OCI-LY1 (cell line): ENCODE measurements at regions not wholly inside any gene's neighbourhood (a gene's known extent, or its start where the extent isn't known, plus 50 kb on each side); places are given as distances from the start of the nearest gene placed in this dataset.

ENCODE experiments used
- H2AFZ ChIP-seq: fragments of 200-600 bp; sonication (generic), shearing (Covaris generic); 2 replicates; pipeline ENCODE4 v1.6.0; 2014; ENCODE audit warnings: antibody characterized with exemption, mild to moderate bottlenecking, low read length
- H3F3A ChIP-seq: fragments of 200-600 bp; sonication (generic), shearing (Covaris generic); 2 replicates; pipeline ENCODE4 v1.6.0; 2014; ENCODE audit warnings: mild to moderate bottlenecking, antibody characterized with exemption, low read length, moderate library complexity; ENCODE audit not compliant: insufficient read depth
- H3K27ac ChIP-seq: fragments of 200-600 bp; sonication (generic); 2 replicates; pipeline ENCODE4 v1.5.1; 2014; ENCODE audit warnings: low read length, mixed run types, mild to moderate bottlenecking, low read depth; ENCODE audit not compliant: poor library complexity, severe bottlenecking
- H3K27me3 ChIP-seq: fragments of 200-600 bp; sonication (generic); 2 replicates; pipeline ENCODE4 v1.6.0; 2014; ENCODE audit warnings: antibody characterized with exemption, mild to moderate bottlenecking, low read length, moderate library complexity; ENCODE audit not compliant: insufficient read depth
- H3K36me3 ChIP-seq: fragments of 200-600 bp; sonication (generic); 2 replicates; pipeline ENCODE4 v1.6.1; 2014; ENCODE audit warnings: mild to moderate bottlenecking, antibody characterized with exemption, low read length, moderate library complexity, mixed read lengths; ENCODE audit not compliant: insufficient read depth
- H3K4me1 ChIP-seq: fragments of 200-600 bp; sonication (generic); 2 replicates; pipeline ENCODE4 v1.5.1; 2014; ENCODE audit warnings: mild to moderate bottlenecking, low read length, moderate library complexity; ENCODE audit not compliant: insufficient read depth, severe bottlenecking
- H3K4me2 ChIP-seq: fragments of 200-600 bp; sonication (generic), shearing (Covaris generic); 2 replicates; pipeline ENCODE4 v1.6.1; 2014; ENCODE audit warnings: low read length
- H3K4me3 ChIP-seq: fragments of 200-600 bp; sonication (generic); 2 replicates; pipeline ENCODE4 v1.5.1; 2014; ENCODE audit warnings: low read length, low read depth, mild to moderate bottlenecking, mixed read lengths; ENCODE audit not compliant: poor library complexity, severe bottlenecking
- H3K79me2 ChIP-seq: fragments of 200-600 bp; shearing (Covaris generic); 2 replicates; pipeline ENCODE4 v1.6.1; 2016; ENCODE audit warnings: mixed run types, low read length, mixed read lengths; ENCODE audit not compliant: insufficient read depth
- H3K9ac ChIP-seq: fragments of 200-600 bp; sonication (generic), shearing (Covaris generic); 2 replicates; pipeline ENCODE4 v1.6.1; 2014; ENCODE audit warnings: mild to moderate bottlenecking, low read length, mixed read lengths
- H3K9me2 ChIP-seq: fragments of 200-600 bp; sonication (generic), shearing (Covaris generic); 2 replicates; pipeline ENCODE4 v1.6.1; 2014; ENCODE audit warnings: low read depth, mild to moderate bottlenecking, low read length, mixed read lengths
- H3K9me3 ChIP-seq: fragments of 200-600 bp; shearing (Covaris generic); 2 replicates; pipeline ENCODE4 v1.6.1; 2014; ENCODE audit warnings: low read length, mixed read lengths
- H4K20me1 ChIP-seq: fragments of 200-600 bp; sonication (generic), shearing (Covaris generic); 2 replicates; pipeline ENCODE4 v1.6.0; 2016; ENCODE audit warnings: mild to moderate bottlenecking, low read length; ENCODE audit not compliant: insufficient read depth
- EZH2 ChIP-seq: fragments of 200-600 bp; sonication (generic), shearing (Covaris generic); IDR thresholded peaks from 2 replicates; pipeline ENCODE4 v1.8.0; 2017; ENCODE audit warnings: borderline replicate concordance, mixed run types, mild to moderate bottlenecking, antibody characterized with exemption, low read length, moderate library complexity, mixed read lengths
- TF ChIP-seq, protein P1 (sequence below): fragments of 200-600 bp; sonication (generic), shearing (Covaris generic); IDR thresholded peaks from 2 replicates; pipeline ENCODE4 v1.5.1; 2017; ENCODE audit warnings: mild to moderate bottlenecking, antibody characterized with exemption, low read length, moderate library complexity, mixed read lengths

DNA sequence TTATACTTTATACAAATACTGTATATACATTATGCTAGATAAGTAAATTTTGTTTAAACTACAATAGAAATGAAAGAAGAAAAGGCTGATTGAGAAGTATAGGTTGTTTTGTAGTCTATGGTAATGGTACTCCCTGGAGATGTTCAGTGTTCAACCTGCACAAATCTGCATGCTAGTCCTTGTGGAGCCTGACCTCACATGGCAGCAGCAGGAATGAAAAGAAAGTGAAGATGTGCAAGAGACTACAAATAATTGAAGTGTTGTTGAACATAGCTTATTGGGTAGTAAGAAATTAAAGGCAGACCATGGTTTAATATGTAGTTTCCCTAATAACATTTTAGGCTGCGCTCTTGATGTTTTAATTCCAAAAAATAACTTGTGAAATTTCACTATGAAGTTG is 201.2 kb downstream of the TGFB2 start:
- no peaks in the 10 kb centered on the region for H3K9me3 ChIP-seq
- H3K4me3 ChIP-seq, result no peak overlapping the region
- H3F3A ChIP-seq, result no peaks in the 10 kb centered on the region
- H3K4me2 ChIP-seq, result no peak overlapping the region
- no peaks in the 10 kb centered on the region for H3K4me1 ChIP-seq
- H2AFZ ChIP-seq, result no peak overlapping the region
- H3K36me3 ChIP-seq, result no peaks in the 10 kb centered on the region
- H4K20me1 ChIP-seq, result no peaks in the 10 kb centered on the region
- no peak overlapping the region for H3K27ac ChIP-seq
- TF ChIP-seq, protein P1, sequence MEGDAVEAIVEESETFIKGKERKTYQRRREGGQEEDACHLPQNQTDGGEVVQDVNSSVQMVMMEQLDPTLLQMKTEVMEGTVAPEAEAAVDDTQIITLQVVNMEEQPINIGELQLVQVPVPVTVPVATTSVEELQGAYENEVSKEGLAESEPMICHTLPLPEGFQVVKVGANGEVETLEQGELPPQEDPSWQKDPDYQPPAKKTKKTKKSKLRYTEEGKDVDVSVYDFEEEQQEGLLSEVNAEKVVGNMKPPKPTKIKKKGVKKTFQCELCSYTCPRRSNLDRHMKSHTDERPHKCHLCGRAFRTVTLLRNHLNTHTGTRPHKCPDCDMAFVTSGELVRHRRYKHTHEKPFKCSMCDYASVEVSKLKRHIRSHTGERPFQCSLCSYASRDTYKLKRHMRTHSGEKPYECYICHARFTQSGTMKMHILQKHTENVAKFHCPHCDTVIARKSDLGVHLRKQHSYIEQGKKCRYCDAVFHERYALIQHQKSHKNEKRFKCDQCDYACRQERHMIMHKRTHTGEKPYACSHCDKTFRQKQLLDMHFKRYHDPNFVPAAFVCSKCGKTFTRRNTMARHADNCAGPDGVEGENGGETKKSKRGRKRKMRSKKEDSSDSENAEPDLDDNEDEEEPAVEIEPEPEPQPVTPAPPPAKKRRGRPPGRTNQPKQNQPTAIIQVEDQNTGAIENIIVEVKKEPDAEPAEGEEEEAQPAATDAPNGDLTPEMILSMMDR, result no peak
- TF ChIP-seq EZH2, result no peak
- H3K9me2 ChIP-seq, result no peaks in the 10 kb centered on the region
- no peak overlapping the region for H3K9ac ChIP-seq
- no peaks in the 10 kb centered on the region for H3K27me3 ChIP-seq
- H3K79me2 ChIP-seq, result no peaks in the 10 kb centered on the region

DNA sequence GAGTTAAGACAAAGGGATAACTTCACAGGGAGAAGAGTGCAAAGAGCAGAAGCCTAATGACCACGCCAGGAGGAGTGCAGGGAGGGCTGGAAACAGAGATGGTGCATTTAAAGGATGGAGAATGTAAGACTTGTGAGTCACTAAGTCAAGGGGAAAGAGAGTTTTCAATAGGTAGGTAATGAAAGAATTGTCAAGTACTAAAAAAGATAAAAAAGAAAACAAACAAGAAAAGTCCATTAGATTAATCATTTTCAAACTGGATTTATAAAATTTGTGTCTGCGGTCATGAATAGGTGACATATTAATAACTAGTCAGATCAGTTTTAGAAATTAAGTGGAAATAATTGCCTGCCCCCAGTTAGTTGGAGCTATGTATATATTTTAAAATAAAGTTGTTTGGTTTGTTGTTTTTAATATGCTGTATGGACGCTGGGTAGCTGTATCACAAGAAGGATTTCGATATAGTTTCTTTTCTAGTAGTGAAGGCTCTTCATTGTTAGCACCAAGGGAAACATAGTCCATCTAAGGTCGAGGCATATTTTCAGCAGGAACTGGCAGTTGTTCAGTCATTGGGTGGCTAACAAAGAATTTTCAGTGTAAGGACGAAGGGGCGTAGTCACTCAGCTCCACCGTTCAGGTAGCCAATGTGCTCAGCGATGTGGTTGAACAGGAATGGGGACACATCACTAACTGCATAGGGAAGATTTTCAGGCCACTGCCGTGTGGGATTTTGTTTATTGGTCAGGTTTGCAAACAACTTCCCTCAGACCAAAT is 203.0 kb downstream of the TGFB2 start:
- no peaks in the 10 kb centered on the region for H3K4me1 ChIP-seq
- H3K36me3 ChIP-seq, result no peaks in the 10 kb centered on the region
- H3F3A ChIP-seq, result no peaks in the 10 kb centered on the region
- H4K20me1 ChIP-seq, result no peaks in the 10 kb centered on the region
- H3K27ac ChIP-seq, result no peak overlapping the region
- no peak overlapping the region for H3K4me2 ChIP-seq
- H3K9ac ChIP-seq, result no peak overlapping the region
- no peak overlapping the region for H3K4me3 ChIP-seq
- H3K9me2 ChIP-seq, result no peaks in the 10 kb centered on the region
- H3K27me3 ChIP-seq, result no peaks in the 10 kb centered on the region
- H3K79me2 ChIP-seq, result no peaks in the 10 kb centered on the region
- TF ChIP-seq, protein P1, result no peak
- H3K9me3 ChIP-seq, result no peaks in the 10 kb centered on the region
- H2AFZ ChIP-seq, result no peak overlapping the region

DNA sequence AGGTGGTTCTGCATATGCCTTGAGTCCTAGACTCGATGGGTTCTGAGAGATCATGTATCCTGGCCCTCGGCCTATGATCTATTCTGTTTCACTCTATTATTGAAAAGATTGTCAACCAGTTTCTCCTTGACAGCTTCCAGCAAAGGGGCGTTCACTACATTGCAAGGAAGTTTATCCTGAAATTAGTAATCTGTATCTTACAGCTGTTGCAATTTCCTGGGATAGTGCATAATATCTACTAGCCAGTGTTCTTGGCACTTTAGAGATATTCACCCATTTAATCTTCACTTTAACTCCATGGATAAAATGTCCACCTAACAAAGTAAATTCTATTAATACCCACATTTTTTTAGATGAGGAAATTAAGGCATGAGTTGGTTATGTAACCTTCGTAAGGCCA is 203.6 kb downstream of the TGFB2 start:
- H3K9ac ChIP-seq, result no peak overlapping the region
- H3K4me3 ChIP-seq, result no peak overlapping the region
- H3K9me2 ChIP-seq, result no peaks in the 10 kb centered on the region
- H3K27ac ChIP-seq, result no peak overlapping the region
- no peak overlapping the region for H3K4me2 ChIP-seq
- no peaks in the 10 kb centered on the region for H4K20me1 ChIP-seq
- no peaks in the 10 kb centered on the region for H3K9me3 ChIP-seq
- TF ChIP-seq EZH2, result no peak
- TF ChIP-seq, protein P1, result no peak
- no peaks in the 10 kb centered on the region for H3F3A ChIP-seq
- no peaks in the 10 kb centered on the region for H3K27me3 ChIP-seq
- no peak overlapping the region for H2AFZ ChIP-seq
- H3K4me1 ChIP-seq, result no peaks in the 10 kb centered on the region
- no peaks in the 10 kb centered on the region for H3K36me3 ChIP-seq
- H3K79me2 ChIP-seq, result no peaks in the 10 kb centered on the region
